SK-N-SH (cell line): ENCODE measurements at regions not wholly inside any gene's neighbourhood (a gene's known extent, or its start where the extent isn't known, plus 50 kb on each side); places are given as distances from the start of the nearest gene placed in this dataset.

Source experiments
- CTCF ChIA-PET: fragments of 300-600, 350-600 bp; formaldehyde crosslinking; extraction: SDS; loops from one replicate; lab custom pipeline; 2021; lab: Yijun Ruan, JAX
- POLR2A ChIA-PET: fragments of 350-600 bp; sonication (Branson Sonifier 250); formaldehyde crosslinking; extraction: SDS; loops from one replicate; lab custom pipeline; 2020; ENCODE audit warnings: antibody characterized with exemption, inconsistent platforms; lab: Yijun Ruan, JAX
- DNase-seq: peaks from one replicate; pipeline ENCODE4 v3.0.0; 2012
- H2AFZ ChIP-seq: fragments of 200-600 bp; sonication (generic); 2 replicates; pipeline ENCODE4 v1.8.1; 2016; ENCODE audit warnings: antibody characterized with exemption, mild to moderate bottlenecking, low read depth
- H3F3A ChIP-seq: fragments of 200-600 bp; sonication (generic); replicated peaks from 2 replicates; pipeline ENCODE3; 2016; ENCODE audit warnings: antibody characterized with exemption, mild to moderate bottlenecking; ENCODE audit not compliant: insufficient read depth
- H3K27ac ChIP-seq, 2 experiments: fragments of 200-500 bp in 1 of 2; fragments of 200-600 bp in 1 of 2; sonication (Bioruptor generic) in 1 of 2; sonication (generic), shearing (Covaris generic) in 1 of 2; 2 replicates each; pipeline versions ENCODE4 v1.5.1 to v1.6.1; 2014 to 2016; ENCODE audit warnings: low read depth in 2 of 2, inconsistent platforms in 1 of 2, low read length in 1 of 2, mild to moderate bottlenecking in 1 of 2, mixed read lengths in 1 of 2
- H3K27me3 ChIP-seq: fragments of 200-600 bp; sonication (generic), shearing (Covaris generic); 2 replicates; pipeline ENCODE4 v1.6.1; 2016; ENCODE audit warnings: mixed run types; ENCODE audit not compliant: insufficient read depth
- H3K36me3 ChIP-seq, 2 experiments: fragments of 200-500 bp in 1 of 2; fragments of 200-600 bp in 1 of 2; sonication (Bioruptor generic) in 1 of 2; sonication (generic) in 1 of 2; replicated peaks in 1 of 2; 2 replicates each; pipeline versions ENCODE3 to v1.5.1; 2014 to 2016; ENCODE audit warnings: low read length in 1 of 2, mild to moderate bottlenecking in 1 of 2; ENCODE audit not compliant: insufficient read depth in 2 of 2, control insufficient read depth in 1 of 2
- H3K4me1 ChIP-seq, 2 experiments: fragments of 200-500 bp in 1 of 2; fragments of 200-600 bp in 1 of 2; sonication (Bioruptor generic) in 1 of 2; sonication (generic), shearing (Covaris generic) in 1 of 2; 2 replicates each; pipeline versions ENCODE4 v1.5.1 to v1.6.1; 2014 to 2016; ENCODE audit warnings: low read depth in 1 of 2, low read length in 1 of 2, mixed run types in 1 of 2; ENCODE audit not compliant: insufficient read depth in 2 of 2, control insufficient read depth in 1 of 2
- H3K4me2 ChIP-seq: fragments of 200-600 bp; sonication (generic), shearing (Covaris generic); 2 replicates; pipeline ENCODE4 v1.6.1; 2017; ENCODE audit warnings: mixed run types
- H3K4me3 ChIP-seq, 2 experiments: fragments of 200-500 bp in 1 of 2; fragments of 200-600 bp in 1 of 2; sonication (Bioruptor generic) in 1 of 2; sonication (generic), shearing (Covaris generic) in 1 of 2; 2 replicates each; pipeline versions ENCODE4 v1.5.1 to v1.8.1; 2014 to 2016; ENCODE audit warnings: low read depth in 2 of 2, inconsistent platforms in 1 of 2, low read length in 1 of 2, mild to moderate bottlenecking in 1 of 2, mixed read lengths in 1 of 2, moderate library complexity in 1 of 2
- H3K79me2 ChIP-seq: fragments of 200-600 bp; sonication (generic); 2 replicates; pipeline ENCODE4 v1.8.1; 2017; ENCODE audit warnings: mild to moderate bottlenecking; ENCODE audit not compliant: insufficient read depth
- H3K9ac ChIP-seq: fragments of 200-600 bp; sonication (generic); 2 replicates; pipeline ENCODE4 v1.6.1; 2017; ENCODE audit warnings: mixed run types
- H3K9me2 ChIP-seq: fragments of 200-600 bp; sonication (generic); 2 replicates; pipeline ENCODE4 v1.6.1; 2017; ENCODE audit warnings: mixed run types
- H3K9me3 ChIP-seq: fragments of 200-600 bp; sonication (generic); 2 replicates; pipeline ENCODE4 v1.6.1; 2017; ENCODE audit warnings: mixed run types, mild to moderate bottlenecking, moderate library complexity
- H4K20me1 ChIP-seq: fragments of 200-600 bp; sonication (generic); 2 replicates; pipeline ENCODE4 v1.6.1; 2017; ENCODE audit warnings: mild to moderate bottlenecking, mixed run types; ENCODE audit not compliant: insufficient read depth
- CHD2 ChIP-seq: fragments of 150-350 bp; IDR thresholded peaks from 2 replicates; pipeline ENCODE4 v1.6.1; 2018; ENCODE audit warnings: low read length; ENCODE audit not compliant: partially characterized antibody
- CTCF ChIP-seq: fragments of 200-600 bp; sonication (generic); IDR thresholded peaks from 2 replicates; pipeline ENCODE4 v1.6.1; 2017; ENCODE audit warnings: antibody characterized with exemption, mild to moderate bottlenecking, moderate library complexity
- ELF1 ChIP-seq: IDR thresholded peaks from 2 replicates; pipeline ENCODE4 v1.4.0; 2012
- EP300 ChIP-seq, 2 experiments: IDR thresholded peaks; 2 replicates each; pipeline versions ENCODE4 v1.4.0 to v1.6.1; 2012; ENCODE audit warnings: borderline replicate concordance in 1 of 2, low read depth in 1 of 2, low read length in 1 of 2
- EZH2phosphoT487 ChIP-seq: fragments of 200-600 bp; sonication (generic); IDR thresholded peaks from 2 replicates; pipeline ENCODE4 v1.6.1; 2017; ENCODE audit warnings: low read depth, mixed run types, mild to moderate bottlenecking, antibody characterized with exemption, moderate library complexity, borderline replicate concordance
- FOXJ3 ChIP-seq: sonication (generic); formaldehyde crosslinking; IDR thresholded peaks from 2 replicates; pipeline ENCODE4 v1.5.1; 2020; ENCODE audit warnings: mild to moderate bottlenecking, missing genetic modification reagents
- FOXM1 ChIP-seq: IDR thresholded peaks from 2 replicates; pipeline ENCODE4 v1.4.0; 2012; ENCODE audit warnings: low read depth, mild to moderate bottlenecking
- GABPA ChIP-seq: IDR thresholded peaks from 2 replicates; pipeline ENCODE4 v1.4.0; 2012; ENCODE audit warnings: low read depth, mild to moderate bottlenecking
- MEF2A ChIP-seq: IDR thresholded peaks from 2 replicates; pipeline ENCODE4 v1.4.0; 2012; ENCODE audit warnings: low read depth, borderline replicate concordance
- POLR2AphosphoS5 ChIP-seq: IDR thresholded peaks from 2 replicates; pipeline ENCODE4 v1.6.1; 2012; ENCODE audit warnings: low read depth, low read length
- RFX5 ChIP-seq: IDR thresholded peaks from 2 replicates; pipeline ENCODE4 v1.6.1; 2012; ENCODE audit warnings: mild to moderate bottlenecking, improper control_type of control experiment, low read length
- RXRA ChIP-seq: IDR thresholded peaks from 2 replicates; pipeline ENCODE4 v1.4.0; 2012; ENCODE audit warnings: low read depth, mild to moderate bottlenecking, borderline replicate concordance
- SIN3A ChIP-seq: IDR thresholded peaks from 2 replicates; pipeline ENCODE4 v1.6.1; 2012; ENCODE audit warnings: low read depth, mild to moderate bottlenecking, low read length, moderate library complexity, borderline replicate concordance
- USF1 ChIP-seq: IDR thresholded peaks from 2 replicates; pipeline ENCODE4 v1.4.0; 2012; ENCODE audit warnings: low read depth, borderline replicate concordance
- USF2 ChIP-seq: fragments of 150-350 bp; IDR thresholded peaks from 2 replicates; pipeline ENCODE4 v1.6.1; 2017; ENCODE audit warnings: antibody characterized with exemption, low read length, low read depth, borderline replicate concordance
- ZBTB33 ChIP-seq: IDR thresholded peaks from 2 replicates; pipeline ENCODE4 v1.4.0; 2012; ENCODE audit warnings: low read depth, borderline replicate concordance
- WGBS: methylation state at CpG from one replicate; pipeline ENCODE4 v1.1.6; 2017; ENCODE audit warnings: low lambda C conversion rate; 5-methylcytosine and 5-hydroxymethylcytosine counted together

DNA sequence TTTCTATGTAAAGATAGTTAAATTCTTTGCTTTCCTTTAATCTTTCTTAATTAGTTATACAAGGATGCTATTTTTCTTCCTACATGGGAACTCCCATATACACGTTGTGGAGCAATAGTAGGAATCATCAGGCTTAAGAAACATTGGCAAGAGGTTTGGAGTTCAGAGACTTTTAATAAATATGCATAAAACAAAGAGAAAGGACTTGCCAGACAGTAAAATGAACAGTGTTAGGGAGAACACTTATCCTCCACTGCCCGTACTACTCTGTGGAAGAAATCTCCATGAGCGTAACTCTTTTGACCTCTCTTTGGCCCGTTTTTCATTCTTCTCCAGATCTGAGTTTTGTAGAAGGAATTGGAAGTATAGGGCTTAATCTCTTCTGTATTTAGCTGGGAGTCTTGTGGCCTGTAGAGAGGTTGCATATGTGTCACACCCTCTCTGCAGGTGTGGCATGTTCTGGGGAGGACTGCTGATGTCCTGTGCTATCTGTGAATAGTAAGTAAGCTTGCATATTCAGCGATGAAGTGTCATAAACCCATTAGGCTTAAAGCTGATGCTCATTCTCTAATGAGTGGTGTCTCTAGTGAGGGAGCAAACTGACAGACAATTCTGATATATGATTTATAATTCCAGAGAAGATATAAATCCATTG is 455.4 kb upstream of the FAR2 start:
- no peak overlapping the region for H2AFZ ChIP-seq
- no peaks in the 10 kb centered on the region for H3K27me3 ChIP-seq
- H3K4me3 ChIP-seq, result no peak overlapping the region
- ChIA-PET CTCF (no interaction called here), POLR2A (no interaction called here)
- H3K79me2 ChIP-seq, result no peaks in the 10 kb centered on the region
- no peak for DNase-seq
- TF ChIP-seq RFX5, result no peak
- no peaks in the 10 kb centered on the region for H3K9me2 ChIP-seq
- no peaks in the 10 kb centered on the region for H3K36me3 ChIP-seq
- H3K9me3 ChIP-seq, result no peaks in the 10 kb centered on the region
- no peaks in the 10 kb centered on the region for H4K20me1 ChIP-seq
- H3F3A ChIP-seq, result no peaks in the 10 kb centered on the region
- WGBS, result 46% methylated on average over 5 of the region's 5 CpGs
- H3K27ac ChIP-seq, result no peak overlapping the region
- no peak overlapping the region for H3K9ac ChIP-seq
- H3K4me2 ChIP-seq, result no peak overlapping the region
- H3K4me1 ChIP-seq, result no peaks in the 10 kb centered on the region

GRCh38 chr12:28698553-28698952 is 450.5 kb upstream of the FAR2 start:
- no peak overlapping the region for H2AFZ ChIP-seq
- H3K27ac ChIP-seq, result no peak overlapping the region; a peak in 1 of 4 replicates
- H3F3A ChIP-seq, result no peaks in the 10 kb centered on the region
- 46% methylated on average over 2 of the region's 2 CpGs for WGBS
- H3K4me3 ChIP-seq, result no peak overlapping the region
- no peaks in the 10 kb centered on the region for H3K27me3 ChIP-seq
- TF ChIP-seq CTCF (no peak), SIN3A (no peak), EP300 (IDR thresholded peaks at IDR 0.05; ENCODE audit: borderline replicate concordance in 1 of 2, low read depth in 1 of 2, low read length in 1 of 2) (no peak), USF1 (no peak), MEF2A (no peak), GABPA (no peak), USF2 (no peak), EZH2phosphoT487 (no peak), ZBTB33 (no peak), ELF1 (no peak), CHD2 (no peak), RXRA (no peak), RFX5 (no peak), FOXM1 (no peak), POLR2AphosphoS5 (no peak), FOXJ3 (no peak)
- no peak for DNase-seq
- POLR2A ChIA-PET, result no interaction called here
- no peaks in the 10 kb centered on the region for H3K4me1 ChIP-seq
- H3K9ac ChIP-seq, result no peak overlapping the region
- H4K20me1 ChIP-seq, result no peaks in the 10 kb centered on the region
- H3K79me2 ChIP-seq, result no peaks in the 10 kb centered on the region
- no peaks in the 10 kb centered on the region for H3K9me2 ChIP-seq
- H3K9me3 ChIP-seq, result no peaks in the 10 kb centered on the region
- H3K4me2 ChIP-seq, result no peak overlapping the region
- CTCF ChIA-PET, result no interaction called here
- H3K36me3 ChIP-seq, result no peaks in the 10 kb centered on the region
